HepG2 (cell line): ENCODE measurements at regions not wholly inside any gene's neighbourhood (a gene's known extent, or its start where the extent isn't known, plus 50 kb on each side); places are given as distances from the start of the nearest gene placed in this dataset.

Experiments used
- AGO2 ChIP-seq: fragments of 200-400 bp; formaldehyde crosslinking; optimal IDR thresholded peaks from 2 replicates; pipeline ENCODE3; 2017; ENCODE audit warnings: mild to moderate bottlenecking, low read depth, low read length, moderate library complexity
- HBP1 ChIP-seq: IDR thresholded peaks from 2 replicates; pipeline ENCODE4 v1.6.1; 2016; ENCODE audit warnings: low read depth, control low read depth
- HMGXB3 ChIP-seq: sonication (generic); formaldehyde crosslinking; IDR thresholded peaks from 2 replicates; pipeline ENCODE4 v1.4.0; 2020; ENCODE audit warnings: missing genetic modification reagents, borderline replicate concordance
- KDM2A ChIP-seq: sonication (generic); formaldehyde crosslinking; IDR thresholded peaks from 2 replicates; pipeline ENCODE4 v1.4.0; 2020; ENCODE audit warnings: low read depth, missing genetic modification reagents, borderline replicate concordance
- ZNF530 ChIP-seq: sonication (generic); formaldehyde crosslinking; IDR thresholded peaks from 2 replicates; pipeline ENCODE4 v1.5.0; 2020; ENCODE audit warnings: low read depth, mild to moderate bottlenecking, missing genetic modification reagents
- ZXDC ChIP-seq: sonication (generic); formaldehyde crosslinking; IDR thresholded peaks from 2 replicates; pipeline ENCODE4 v1.5.0; 2020; ENCODE audit warnings: mild to moderate bottlenecking, missing genetic modification reagents

GRCh38 chr6:147895272-147895671 is 386.8 kb downstream of the SAMD5 start (continued):
- TF ChIP-seq ZXDC (CRISPR knock-in tag) (no peak), HMGXB3 (no peak), HBP1 (CRISPR knock-in tag) (no peak), AGO2 (no peak), ZNF530 (CRISPR knock-in tag) (no peak), KDM2A (CRISPR knock-in tag) (no peak)
